Neural progenitor cell (in vitro differentiated cells): ENCODE measurements at regions not wholly inside any gene's neighbourhood (a gene's known extent, or its start where the extent isn't known, plus 50 kb on each side); places are given as distances from the start of the nearest gene placed in this dataset.

ENCODE experiments used
- DNase-seq: peaks from one replicate; pipeline ENCODE4 v3.0.0-alpha.2; 2016; ENCODE audit warnings: low spot score
- H2AFZ ChIP-seq: fragments of 200-600 bp; sonication (generic); replicated peaks from 2 replicates; pipeline ENCODE4 v1.6.1; 2016; ENCODE audit warnings: antibody characterized with exemption
- H3F3A ChIP-seq: fragments of 200-600 bp; sonication (generic); 2 replicates; pipeline ENCODE4 v1.6.1; 2016; ENCODE audit warnings: antibody characterized with exemption, low read depth
- H3K27ac ChIP-seq: fragments of 200-600 bp; sonication (generic); 2 replicates; pipeline ENCODE4 v1.5.1; 2016; ENCODE audit warnings: mild to moderate bottlenecking
- H3K27me3 ChIP-seq: fragments of 200-600 bp; sonication (generic); 2 replicates; pipeline ENCODE4 v1.6.1; 2016; ENCODE audit warnings: mild to moderate bottlenecking, moderate library complexity
- H3K36me3 ChIP-seq: fragments of 200-600 bp; sonication (generic); 2 replicates; pipeline ENCODE4 v1.5.1; 2016
- H3K4me1 ChIP-seq: fragments of 200-600 bp; sonication (generic); 2 replicates; pipeline ENCODE4 v1.6.1; 2016; ENCODE audit warnings: mixed run types
- H3K4me2 ChIP-seq: fragments of 200-600 bp; sonication (generic); 2 replicates; pipeline ENCODE4 v1.6.1; 2016
- H3K4me3 ChIP-seq: fragments of 200-600 bp; sonication (generic); 2 replicates; pipeline ENCODE4 v1.5.1; 2016
- H3K79me2 ChIP-seq: fragments of 200-600 bp; sonication (generic); 2 replicates; pipeline ENCODE4 v1.6.1; 2016; ENCODE audit warnings: low read depth
- H3K9ac ChIP-seq: fragments of 200-600 bp; sonication (generic); 2 replicates; pipeline ENCODE4 v1.6.1; 2016
- H3K9me3 ChIP-seq: fragments of 200-600 bp; sonication (generic); 2 replicates; pipeline ENCODE4 v1.5.1; 2016; ENCODE audit warnings: low read depth
- H4K20me1 ChIP-seq: fragments of 200-600 bp; sonication (generic); 2 replicates; pipeline ENCODE4 v1.6.1; 2016; ENCODE audit warnings: low read depth
- H3K27ac Mint-ChIP-seq: 3 replicates; pipeline ENCODE4 v1.8.0; 2021; ENCODE audit warnings: mixed read lengths
- H3K27me3 Mint-ChIP-seq: 2 replicates; pipeline ENCODE4 v1.8.0; 2022; ENCODE audit warnings: low read depth, mild to moderate bottlenecking, inconsistent platforms, moderate library complexity, mixed read lengths; ENCODE audit not compliant: insufficient read depth
- H3K36me3 Mint-ChIP-seq: 3 replicates; pipeline ENCODE4 v1.8.0; 2021; ENCODE audit warnings: mixed read lengths
- H3K4me1 Mint-ChIP-seq: 3 replicates; pipeline ENCODE4 v1.8.0; 2021; ENCODE audit warnings: mixed read lengths
- H3K4me3 Mint-ChIP-seq: 3 replicates; pipeline ENCODE4 v1.8.0; 2021; ENCODE audit warnings: mild to moderate bottlenecking, moderate library complexity, mixed read lengths
- H3K9me3 Mint-ChIP-seq: 3 replicates; pipeline ENCODE4 v1.8.0; 2020; ENCODE audit warnings: mixed read lengths
- CTCF ChIP-seq: fragments of 200-600 bp; sonication (generic); IDR thresholded peaks from 2 replicates; pipeline ENCODE4 v1.5.1; 2017; ENCODE audit warnings: antibody characterized with exemption, mild to moderate bottlenecking
- EZH2 ChIP-seq: fragments of 200-600 bp; sonication (generic); IDR thresholded peaks from 2 replicates; pipeline ENCODE4 v1.6.1; 2017; ENCODE audit warnings: antibody characterized with exemption, mild to moderate bottlenecking, moderate library complexity
- EZH2phosphoT487 ChIP-seq: fragments of 200-600 bp; sonication (generic); IDR thresholded peaks from 2 replicates; pipeline ENCODE4 v1.6.1; 2017; ENCODE audit warnings: antibody characterized with exemption

- Histone ChIP-seq H3K4me3 (no peak overlapping the region), H3K9ac (no peak overlapping the region), H3K9me3 (no peaks in the 10 kb centered on the region), H3F3A (peaks cover 68% of the 10 kb centered on the region), H4K20me1 (no peaks in the 10 kb centered on the region), H3K79me2 (no peaks in the 10 kb centered on the region), H3K27me3 (peaks cover 52% of the 10 kb centered on the region), H3K4me1 (peaks cover 53% of the 10 kb centered on the region), H2AFZ (no peak overlapping the region), H3K36me3 (no peaks in the 10 kb centered on the region), H3K4me2 (no peak overlapping the region), H3K27ac (no peak overlapping the region)
- no peak for DNase-seq
- Mint-ChIP-seq H3K9me3 (no peaks in the 10 kb centered on the region), H3K4me3 (peak overlapping the region; percentile 10), H3K27ac (peak overlapping the region; percentile 25), H3K27me3 (peaks cover 7% of the 10 kb centered on the region), H3K36me3 (no peaks in the 10 kb centered on the region), H3K4me1 (peaks cover 77% of the 10 kb centered on the region)
- TF ChIP-seq EZH2phosphoT487: no peak
Measured at GRCh38 chr9:129485145-129485774, 135.6 kb downstream of the C9orf50 start.

GRCh38 chr9:129484352-129485000, 136.4 kb downstream of the C9orf50 start:
- H3K27ac ChIP-seq: no peak overlapping the region
- H3K36me3 ChIP-seq: no peaks in the 10 kb centered on the region
- H3K27me3 ChIP-seq: peaks cover 46% of the 10 kb centered on the region
- H3K4me3 ChIP-seq: no peak overlapping the region
- peaks cover 52% of the 10 kb centered on the region for H3K4me1 ChIP-seq
- Mint-ChIP-seq H3K27me3 (peaks cover 6% of the 10 kb centered on the region), H3K4me1 (peaks cover 76% of the 10 kb centered on the region), H3K27ac (peak overlapping the region; percentile 91), H3K9me3 (no peaks in the 10 kb centered on the region), H3K36me3 (no peaks in the 10 kb centered on the region), H3K4me3 (peak overlapping the region; percentile 70)
- H4K20me1 ChIP-seq: no peaks in the 10 kb centered on the region
- no peaks in the 10 kb centered on the region for H3K9me3 ChIP-seq
- no peak overlapping the region for H3K4me2 ChIP-seq
- no peak for DNase-seq
- H3F3A ChIP-seq: peaks cover 65% of the 10 kb centered on the region
- no peak overlapping the region for H3K9ac ChIP-seq
- no peak overlapping the region for H2AFZ ChIP-seq
- H3K79me2 ChIP-seq: no peaks in the 10 kb centered on the region
- no peak for TF ChIP-seq EZH2

GRCh38 chr9:129483415-129484351, 137.2 kb downstream of the C9orf50 start:
- H3K4me3 Mint-ChIP-seq: peak overlapping the region; percentile 70
- no peaks in the 10 kb centered on the region for H3K9me3 Mint-ChIP-seq
- Histone ChIP-seq H3K4me2 (peak overlapping the region; percentile 100), H3K9me3 (no peaks in the 10 kb centered on the region), H3K4me1 (peaks cover 52% of the 10 kb centered on the region), H3K4me3 (peak overlapping the region; percentile 63), H4K20me1 (no peaks in the 10 kb centered on the region), H3K27ac (no peak overlapping the region), H3K79me2 (no peaks in the 10 kb centered on the region), H3F3A (peaks cover 64% of the 10 kb centered on the region), H3K36me3 (no peaks in the 10 kb centered on the region), H2AFZ (no peak overlapping the region), H3K9ac (no peak overlapping the region), H3K27me3 (peaks cover 38% of the 10 kb centered on the region)
- H3K36me3 Mint-ChIP-seq: no peaks in the 10 kb centered on the region
- no peak for TF ChIP-seq CTCF
- no peak for TF ChIP-seq EZH2phosphoT487
- no peak for TF ChIP-seq EZH2
- peaks cover 76% of the 10 kb centered on the region for H3K4me1 Mint-ChIP-seq
- H3K27me3 Mint-ChIP-seq: peaks cover 6% of the 10 kb centered on the region
- H3K27ac Mint-ChIP-seq: peak overlapping the region; percentile 91
- DNase-seq: peak; percentile 60
